ENCODE measurements at regions not wholly inside any gene's neighbourhood (a gene's known extent, or its start where the extent isn't known, plus 50 kb on each side); places are given as distances from the start of the nearest gene placed in this dataset.

- TF ChIP-seq YY1 (IDR thresholded peaks at IDR 0.05; ENCODE audit: extremely low read depth, insufficient replicate concordance, low read depth, low read length), result no peak
- TF ChIP-seq POLR2A (IDR thresholded peaks at IDR 0.05; ENCODE audit: borderline replicate concordance, extremely low read depth, insufficient read depth, insufficient read length), result no peak
- TF ChIP-seq CTCF (IDR thresholded peaks at IDR 0.05 in 2 of 3, conservative IDR thresholded peaks at IDR 0.05 in 1 of 3; ENCODE audit: borderline replicate concordance in 1 of 3, insufficient read depth in 1 of 3, low read depth in 2 of 3, low read length in 2 of 3), result no peak
Observed at GRCh38 chr12:43233861-43234260, 318.1 kb downstream of the ADAMTS20 start.
